Fibroblast of lung (primary cell): ENCODE measurements at regions not wholly inside any gene's neighbourhood (a gene's known extent, or its start where the extent isn't known, plus 50 kb on each side); places are given as distances from the start of the nearest gene placed in this dataset.

Source experiments
- DNase-seq, 2 donors: peaks; one replicate each; pipeline versions ENCODE4 v3.0.0 to v3.0.0-alpha.2; 2010; ENCODE audit warnings: low read depth in 2 of 2
- H2AFZ ChIP-seq: 2 replicates; pipeline ENCODE4 v1.5.1; 2012; ENCODE audit warnings: low read length, control low read depth, inconsistent platforms
- H3K27ac ChIP-seq: 2 replicates; pipeline ENCODE4 v1.5.1; 2011; ENCODE audit warnings: low read length, control low read depth; ENCODE audit not compliant: insufficient read depth
- H3K27me3 ChIP-seq: 2 replicates; pipeline ENCODE4 v1.5.1; 2011; ENCODE audit warnings: mild to moderate bottlenecking, low read length; ENCODE audit not compliant: control insufficient read depth, insufficient read depth
- H3K36me3 ChIP-seq: 2 replicates; pipeline ENCODE4 v1.5.1; 2011; ENCODE audit warnings: low read length; ENCODE audit not compliant: control insufficient read depth, insufficient read depth
- H3K4me1 ChIP-seq: 2 replicates; pipeline ENCODE4 v1.5.1; 2011; ENCODE audit warnings: low read length; ENCODE audit not compliant: control insufficient read depth, insufficient read depth; ENCODE audit errors: extremely low read depth
- H3K4me2 ChIP-seq: 2 replicates; pipeline ENCODE4 v1.5.1; 2011; ENCODE audit warnings: low read length, control low read depth; ENCODE audit not compliant: insufficient read depth; ENCODE audit errors: extremely low read depth
- H3K4me3 ChIP-seq, 4 experiments: fragments of 200-600 bp in 1 of 4; sonication (generic) in 1 of 4; replicated peaks in 1 of 4; 2 replicates each; pipeline ENCODE4 v1.5.1; 2011 to 2016; ENCODE audit warnings: low read length in 4 of 4, low read depth in 3 of 4, mild to moderate bottlenecking in 3 of 4, control low read depth in 2 of 4, inconsistent platforms in 1 of 4, mixed read lengths in 1 of 4; ENCODE audit not compliant: insufficient read depth in 1 of 4; ENCODE audit errors: control extremely low read depth in 1 of 4
- H3K79me2 ChIP-seq: 2 replicates; pipeline ENCODE4 v1.5.1; 2012; ENCODE audit warnings: mild to moderate bottlenecking, low read length, inconsistent platforms; ENCODE audit not compliant: control insufficient read depth, insufficient read depth
- H3K9ac ChIP-seq: 2 replicates; pipeline ENCODE4 v1.5.1; 2011; ENCODE audit warnings: mild to moderate bottlenecking, low read length, control low read depth; ENCODE audit not compliant: insufficient read depth
- H3K9me3 ChIP-seq: 2 replicates; pipeline ENCODE4 v1.5.1; 2012; ENCODE audit warnings: low read depth, low read length; ENCODE audit not compliant: control insufficient read depth, insufficient read depth
- H4K20me1 ChIP-seq: 2 replicates; pipeline ENCODE4 v1.5.1; 2011; ENCODE audit warnings: low read length; ENCODE audit not compliant: control insufficient read depth, insufficient read depth; ENCODE audit errors: extremely low read depth
- CTCF ChIP-seq, 2 donors: IDR thresholded peaks in 1 of 2; conservative IDR thresholded peaks in 1 of 2; 1 replicate in 1 of 2; 2 replicates in 1 of 2; pipeline ENCODE4 v1.5.1; 2011 to 2012; ENCODE audit warnings: low read length in 2 of 2, control low read depth in 1 of 2, inconsistent platforms in 1 of 2, low read depth in 1 of 2, mild to moderate bottlenecking in 1 of 2
- EZH2 ChIP-seq: IDR thresholded peaks from 2 replicates; pipeline ENCODE4 v1.5.1; 2012; ENCODE audit warnings: low read length, control low read depth, mild to moderate bottlenecking; ENCODE audit errors: missing control alignments

- Histone ChIP-seq H3K79me2 (no peaks in the 10 kb centered on the region), H4K20me1 (no peaks in the 10 kb centered on the region), H2AFZ (no peak overlapping the region), H3K27me3 (no peaks in the 10 kb centered on the region), H3K27ac (no peak overlapping the region), H3K9ac (no peak overlapping the region), H3K4me1 (no peaks in the 10 kb centered on the region), H3K36me3 (no peaks in the 10 kb centered on the region), H3K4me3 (no peak overlapping the region), H3K9me3 (no peaks in the 10 kb centered on the region), H3K4me2 (no peak overlapping the region)
- TF ChIP-seq CTCF (conservative IDR thresholded peaks at IDR 0.05 in 1 of 2, IDR thresholded peaks at IDR 0.05 in 1 of 2; ENCODE audit: low read depth in 1 of 2, low read length in 2 of 2) (no peak), EZH2 (no peak)
- DNase-seq = no peak
These were observed 180.9 kb upstream of the TBL1XR1 start for GRCh38 chr3:177378168-177378567.

- DNase-seq = no peak
- Histone ChIP-seq H3K9ac (no peak overlapping the region), H3K4me1 (no peaks in the 10 kb centered on the region), H3K9me3 (no peaks in the 10 kb centered on the region), H3K27ac (no peak overlapping the region), H3K36me3 (no peaks in the 10 kb centered on the region), H3K27me3 (no peaks in the 10 kb centered on the region), H3K79me2 (no peaks in the 10 kb centered on the region), H2AFZ (no peak overlapping the region), H3K4me3 (no peak overlapping the region), H4K20me1 (no peaks in the 10 kb centered on the region), H3K4me2 (no peak overlapping the region)
- TF ChIP-seq CTCF (conservative IDR thresholded peaks at IDR 0.05 in 1 of 2, IDR thresholded peaks at IDR 0.05 in 1 of 2; ENCODE audit: low read depth in 1 of 2, low read length in 2 of 2) = no peak
- TF ChIP-seq EZH2 = no peak
These were observed 181.8 kb upstream of the TBL1XR1 start for GRCh38 chr3:177379045-177379444.

- Histone ChIP-seq H3K79me2 (no peaks in the 10 kb centered on the region), H3K9me3 (no peaks in the 10 kb centered on the region), H3K4me1 (no peaks in the 10 kb centered on the region), H3K27ac (no peak overlapping the region), H3K9ac (no peak overlapping the region), H4K20me1 (no peaks in the 10 kb centered on the region), H3K27me3 (no peaks in the 10 kb centered on the region), H3K4me2 (no peak overlapping the region), H2AFZ (no peak overlapping the region), H3K4me3 (no peak overlapping the region), H3K36me3 (no peaks in the 10 kb centered on the region)
- no peak for DNase-seq
- TF ChIP-seq EZH2 = no peak
- no peak for TF ChIP-seq CTCF (conservative IDR thresholded peaks at IDR 0.05 in 1 of 2, IDR thresholded peaks at IDR 0.05 in 1 of 2; ENCODE audit: low read depth in 1 of 2, low read length in 2 of 2)
These were observed 183.8 kb upstream of the TBL1XR1 start for GRCh38 chr3:177381070-177381469.
